Psoas muscle (tissue), 7 donors: ENCODE measurements at regions not wholly inside any gene's neighbourhood (a gene's known extent, or its start where the extent isn't known, plus 50 kb on each side); places are given as distances from the start of the nearest gene placed in this dataset.

Experiments
- ATAC-seq, 4 donors: fragments of 200-7000 bp; cut with Tn5 transposase; one replicate each; pipeline ENCODE4 v1.9.1; 2020; ENCODE audit warnings: moderate library complexity in 3 of 4, mild to moderate bottlenecking in 2 of 4
- DNase-seq, 2 donors: peaks; one replicate each; pipeline ENCODE4 v3.0.0-alpha.2; 2020
- H3K27ac ChIP-seq: fragments of 200-600 bp; one replicate; pipeline ENCODE4 v1.8.0; 2022
- H3K27me3 ChIP-seq, 3 donors: fragments of 200-600 bp in 1 of 3; one replicate each; pipeline versions ENCODE4 v1.6.1 to v1.8.0; 2013 to 2022; ENCODE audit warnings: low read length in 2 of 3, mild to moderate bottlenecking in 2 of 3, moderate library complexity in 1 of 3; ENCODE audit not compliant: insufficient read depth in 3 of 3
- H3K36me3 ChIP-seq, 2 donors: fragments of 200-600 bp in 1 of 2; one replicate each; pipeline versions ENCODE4 v1.6.1 to v1.8.0; 2013 to 2022; ENCODE audit warnings: low read depth in 1 of 2, mild to moderate bottlenecking in 1 of 2, moderate library complexity in 1 of 2; ENCODE audit not compliant: insufficient read depth in 1 of 2
- H3K4me1 ChIP-seq: fragments of 200-600 bp; one replicate; pipeline ENCODE4 v1.8.0; 2022
- H3K4me3 ChIP-seq: fragments of 200-600 bp; one replicate; pipeline ENCODE4 v1.8.0; 2022; ENCODE audit warnings: mild to moderate bottlenecking
- H3K9me3 ChIP-seq: fragments of 200-600 bp; one replicate; pipeline ENCODE4 v1.8.0; 2022
- WGBS, 3 donors: extraction: QIAGEN DNeasy Blood & Tissue Kit; methylation state at CpG; one replicate each; pipeline versions ENCODE4 v1.1.6 to v1.1.7; 2013; 5-methylcytosine and 5-hydroxymethylcytosine counted together
- intact Hi-C, 2 donors: fragments of 100-400 bp; cut with DNase I; formaldehyde crosslinking; loops; one replicate each; pipeline versions ENCODE4 v1.11.0 to v1.14.2; 2022
- TF ChIP-seq, protein P1 (sequence below): fragments of 200-600 bp; IDR thresholded peaks from one replicate; pipeline ENCODE4 v1.8.0; 2022; ENCODE audit warnings: antibody characterized with exemption
- donor health status: healthy with polysubstance abuse.
- donor health status: DM: no; HTN: no; CAD: no; lungs with moderate emphysema.
- donor health status: Bipolar disorder and iron deficiency.
- donor health status: healthy.
- donor health status: DM: yes; HTN: yes; CAD: no.
- donor health status: DM: no; HTN: no; CAD: no.
- donor health status: DM: yes; HTN: yes; CAD: no.

DNA sequence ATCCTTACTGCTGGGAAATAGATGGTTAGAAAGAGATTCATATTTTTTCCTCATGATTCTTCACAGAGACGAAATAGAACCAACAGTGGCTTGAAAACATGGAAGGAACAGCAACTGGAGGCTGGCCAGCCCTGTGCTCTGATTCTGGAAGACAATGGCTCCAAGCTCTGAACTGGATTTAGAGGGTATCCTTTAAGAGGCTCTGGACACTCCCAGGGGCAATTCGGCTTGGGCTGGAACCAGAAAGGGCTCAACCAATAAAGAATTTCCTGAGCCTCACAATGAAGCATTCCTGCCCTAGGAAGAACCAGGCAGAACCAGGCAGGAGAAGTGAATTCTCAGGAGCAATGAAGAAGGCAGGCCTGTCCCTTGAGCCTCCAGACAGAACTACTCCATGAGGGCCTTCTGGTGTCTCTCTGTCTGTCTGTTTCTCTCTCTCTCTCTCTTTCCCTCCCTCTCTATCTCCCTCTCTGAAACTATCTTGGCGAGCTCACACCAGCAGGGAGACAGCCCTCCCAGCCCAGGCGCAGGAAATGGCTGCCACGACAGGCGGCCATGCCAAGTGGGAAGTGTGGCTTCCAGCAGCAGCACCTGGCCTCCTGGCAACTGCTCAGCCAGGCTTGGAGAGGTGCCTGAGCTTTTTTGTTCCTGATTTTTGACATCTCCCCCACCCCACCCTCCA is 93.3 kb downstream of the RCN1 start:
- H3K27ac ChIP-seq: no peak overlapping the region
- peaks cover 0 to 4% (median 0%) of the 10 kb centered on the region in 3 donors for H3K27me3 ChIP-seq
- no peak for DNase-seq
- no peaks in the 10 kb centered on the region for H3K36me3 ChIP-seq
- intact Hi-C loops: no loop called here
- no peak overlapping the region for H3K4me3 ChIP-seq
- TF ChIP-seq, protein P1, sequence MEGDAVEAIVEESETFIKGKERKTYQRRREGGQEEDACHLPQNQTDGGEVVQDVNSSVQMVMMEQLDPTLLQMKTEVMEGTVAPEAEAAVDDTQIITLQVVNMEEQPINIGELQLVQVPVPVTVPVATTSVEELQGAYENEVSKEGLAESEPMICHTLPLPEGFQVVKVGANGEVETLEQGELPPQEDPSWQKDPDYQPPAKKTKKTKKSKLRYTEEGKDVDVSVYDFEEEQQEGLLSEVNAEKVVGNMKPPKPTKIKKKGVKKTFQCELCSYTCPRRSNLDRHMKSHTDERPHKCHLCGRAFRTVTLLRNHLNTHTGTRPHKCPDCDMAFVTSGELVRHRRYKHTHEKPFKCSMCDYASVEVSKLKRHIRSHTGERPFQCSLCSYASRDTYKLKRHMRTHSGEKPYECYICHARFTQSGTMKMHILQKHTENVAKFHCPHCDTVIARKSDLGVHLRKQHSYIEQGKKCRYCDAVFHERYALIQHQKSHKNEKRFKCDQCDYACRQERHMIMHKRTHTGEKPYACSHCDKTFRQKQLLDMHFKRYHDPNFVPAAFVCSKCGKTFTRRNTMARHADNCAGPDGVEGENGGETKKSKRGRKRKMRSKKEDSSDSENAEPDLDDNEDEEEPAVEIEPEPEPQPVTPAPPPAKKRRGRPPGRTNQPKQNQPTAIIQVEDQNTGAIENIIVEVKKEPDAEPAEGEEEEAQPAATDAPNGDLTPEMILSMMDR: no peak
- 24 to 31% (median 27%) methylated on average over 6 of the region's 6 CpGs for WGBS, 3 donors
- ATAC-seq: no peak
- no peaks in the 10 kb centered on the region for H3K9me3 ChIP-seq
- H3K4me1 ChIP-seq: no peaks in the 10 kb centered on the region

DNA sequence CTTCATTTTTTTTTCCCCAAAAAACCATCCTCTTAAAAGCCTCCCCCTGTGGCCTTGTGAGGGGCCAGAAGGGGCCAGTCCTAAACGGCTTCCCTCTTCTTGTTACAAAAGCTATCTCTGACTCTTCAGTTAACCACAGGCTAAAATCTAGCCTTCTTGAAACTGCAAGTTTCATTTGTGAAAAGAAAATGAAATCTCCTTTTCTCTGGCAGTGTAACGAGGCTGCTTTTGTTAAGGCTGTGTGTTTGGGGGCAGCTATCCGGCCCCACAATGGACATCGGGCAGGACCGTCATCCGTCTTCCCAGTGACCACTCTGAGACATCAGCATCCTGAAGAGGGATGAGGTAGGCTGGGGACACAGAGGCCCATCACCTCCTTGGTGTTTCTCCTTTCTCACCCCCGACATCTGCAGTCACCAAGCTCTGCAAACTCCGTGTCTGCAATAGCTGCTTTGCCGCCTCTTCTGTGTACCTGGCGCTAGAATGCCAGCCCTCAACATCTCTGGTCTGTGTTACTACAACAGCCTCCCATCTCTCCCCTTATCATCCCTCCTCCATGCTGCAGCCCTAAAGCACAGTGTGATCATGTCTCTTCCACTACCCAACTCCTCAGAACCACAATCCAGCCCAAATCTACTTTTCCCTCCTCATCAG is 94.0 kb downstream of the RCN1 start:
- no peak overlapping the region for H3K4me3 ChIP-seq
- TF ChIP-seq, protein P1: no peak
- H3K27me3 ChIP-seq: peaks cover 0 to 4% (median 0%) of the 10 kb centered on the region in 3 donors
- no peaks in the 10 kb centered on the region for H3K4me1 ChIP-seq
- no peak overlapping the region for H3K27ac ChIP-seq
- no peaks in the 10 kb centered on the region for H3K36me3 ChIP-seq
- 82 to 86% (median 83%) methylated on average over 10 of the region's 10 CpGs for WGBS, 3 donors
- no peak for DNase-seq
- intact Hi-C loops: no loop called here
- no peak for ATAC-seq
- no peaks in the 10 kb centered on the region for H3K9me3 ChIP-seq

DNA sequence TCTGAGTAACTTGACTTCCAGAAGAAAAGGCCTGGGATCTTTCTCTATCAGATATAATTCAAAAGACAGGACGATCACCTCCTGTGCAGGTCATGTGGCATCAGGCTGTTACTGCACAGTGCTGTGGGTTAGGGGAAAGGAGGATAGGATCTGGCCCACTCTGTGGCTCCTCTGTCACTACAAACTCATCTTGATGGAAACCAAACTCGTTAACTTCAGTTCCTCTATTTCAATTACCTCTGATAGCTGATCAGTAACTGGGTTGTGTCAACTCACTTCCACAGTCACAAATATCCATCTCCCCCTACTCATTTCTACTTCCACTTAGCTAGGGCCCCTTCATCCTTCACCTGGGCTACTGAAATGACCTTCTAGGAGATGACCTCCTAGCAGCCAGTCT is 95.2 kb downstream of the RCN1 start:
- intact Hi-C loops: no loop called here
- Histone ChIP-seq H3K36me3 (no peaks in the 10 kb centered on the region), H3K27ac (no peak overlapping the region), H3K9me3 (no peaks in the 10 kb centered on the region), H3K4me1 (no peaks in the 10 kb centered on the region), H3K27me3 (peaks cover 0 to 4% (median 0%) of the 10 kb centered on the region in 3 donors), H3K4me3 (no peak overlapping the region)
- ATAC-seq: no peak
- DNase-seq: no peak
- TF ChIP-seq, protein P1: no peak
- 86 to 89% (median 89%) methylated on average over 2 of the region's 2 CpGs for WGBS, 3 donors

DNA sequence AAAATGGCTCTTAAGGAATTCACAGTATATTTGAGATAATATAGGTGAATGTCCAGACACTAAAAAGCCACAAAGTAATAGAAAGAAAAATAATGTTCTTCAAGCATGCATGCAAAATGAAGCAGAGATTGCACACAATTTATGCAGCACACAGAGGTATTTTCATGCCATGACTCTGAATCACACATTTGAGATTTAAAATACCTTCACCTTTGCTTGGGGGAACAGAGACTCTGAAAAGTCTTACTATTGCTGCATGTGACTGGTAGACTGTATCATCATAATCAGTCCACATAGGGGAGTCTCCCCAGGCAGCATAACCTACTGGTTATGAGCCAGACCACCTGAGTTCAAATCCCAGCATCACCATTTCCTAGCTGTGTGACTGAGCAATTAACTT is 96.2 kb downstream of the RCN1 start:
- no peak for ATAC-seq
- Histone ChIP-seq H3K27ac (no peak overlapping the region), H3K4me3 (no peak overlapping the region), H3K27me3 (peaks cover 0 to 4% (median 0%) of the 10 kb centered on the region in 3 donors), H3K4me1 (no peaks in the 10 kb centered on the region), H3K9me3 (no peaks in the 10 kb centered on the region), H3K36me3 (no peaks in the 10 kb centered on the region)
- intact Hi-C loops: no loop called here
- DNase-seq: no peak
- TF ChIP-seq, protein P1: no peak
